Fibroblast of mammary gland (primary cell): ENCODE measurements at regions not wholly inside any gene's neighbourhood (a gene's known extent, or its start where the extent isn't known, plus 50 kb on each side); places are given as distances from the start of the nearest gene placed in this dataset.
A peak's percentile ranks its signal among the peaks of the same experiment; 100 is the strongest.

Source experiments
- DNase-seq: peaks from one replicate; pipeline ENCODE4 v3.0.0-alpha.2; 2010; ENCODE audit warnings: low read depth
- H3K4me3 ChIP-seq: 2 replicates; pipeline ENCODE4 v1.5.1; 2011; ENCODE audit warnings: low read depth, mild to moderate bottlenecking, low read length, moderate library complexity; ENCODE audit not compliant: control insufficient read depth
- CTCF ChIP-seq: conservative IDR thresholded peaks from 2 replicates; pipeline ENCODE4 v1.5.1; 2011; ENCODE audit warnings: low read depth, low read length, inconsistent platforms; ENCODE audit not compliant: control insufficient read depth, insufficient read depth

- TF ChIP-seq CTCF = no peak
- peak; percentile 16 for DNase-seq
- H3K4me3 ChIP-seq = no peak overlapping the region
Observed at GRCh38 chr7:25037325-25037724, 57.3 kb upstream of the OSBPL3 start.

- DNase-seq = no peak
- H3K4me3 ChIP-seq = no peak overlapping the region
- TF ChIP-seq CTCF = no peak
Observed at GRCh38 chr7:25035274-25035673, 55.3 kb upstream of the OSBPL3 start.

GRCh38 chr7:25034136-25034535 lies 54.2 kb upstream of the OSBPL3 start:
- no peak overlapping the region for H3K4me3 ChIP-seq
- TF ChIP-seq CTCF = no peak
- no peak for DNase-seq

GRCh38 chr7:25032774-25033743 lies 53.1 kb upstream of the OSBPL3 start:
- DNase-seq = no peak
- no peak overlapping the region for H3K4me3 ChIP-seq
- TF ChIP-seq CTCF = no peak

GRCh38 chr7:25031432-25031831 lies 51.5 kb upstream of the OSBPL3 start:
- DNase-seq = no peak
- no peak overlapping the region for H3K4me3 ChIP-seq
- TF ChIP-seq CTCF = no peak

GRCh38 chr7:25031007-25031406 lies 51.0 kb upstream of the OSBPL3 start:
- DNase-seq = no peak
- TF ChIP-seq CTCF = no peak
- H3K4me3 ChIP-seq = no peak overlapping the region
